Stimulated activated CD4-positive, alpha-beta T cell treated with anti-CD3 and anti-CD28 coated beads, Interleukin-4, amount 100 ng/mL, for 4 hours (primary cell): ENCODE measurements at regions not wholly inside any gene's neighbourhood (a gene's known extent, or its start where the extent isn't known, plus 50 kb on each side); places are given as distances from the start of the nearest gene placed in this dataset.

ENCODE experiments used
- DNase-seq, 2 experiments: peaks; one replicate each; pipeline ENCODE4 v3.0.0-alpha.2; 2020

GRCh38 chr4:124523816-124524215 lies 188.7 kb downstream of the ANKRD50 start:
- no peak for DNase-seq

- DNase-seq, result no peak
These were observed 187.0 kb downstream of the ANKRD50 start for GRCh38 chr4:124525524-124525923.

GRCh38 chr4:124526331-124526730 lies 186.2 kb downstream of the ANKRD50 start:
- DNase-seq, result no peak

DNA sequence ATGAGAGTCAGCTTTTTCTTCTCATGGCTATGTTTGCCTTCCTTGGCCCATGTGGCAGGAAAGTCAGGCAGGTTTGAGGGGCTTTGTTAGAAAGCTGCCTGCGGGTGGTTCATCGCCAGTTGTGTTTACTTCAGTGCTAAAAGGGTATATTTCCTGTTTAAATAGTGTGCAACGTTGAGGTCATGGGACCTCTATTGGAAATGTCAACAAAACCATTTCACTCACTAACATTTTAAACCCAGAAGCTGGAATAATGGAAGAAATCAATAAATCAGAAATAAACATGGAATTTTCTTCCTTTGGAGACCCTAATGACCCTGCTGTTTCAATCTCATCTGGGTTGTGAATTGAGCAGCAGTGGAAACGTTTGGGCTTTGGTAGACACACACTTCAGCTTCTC lies 185.8 kb downstream of the ANKRD50 start:
- no peak for DNase-seq

DNA sequence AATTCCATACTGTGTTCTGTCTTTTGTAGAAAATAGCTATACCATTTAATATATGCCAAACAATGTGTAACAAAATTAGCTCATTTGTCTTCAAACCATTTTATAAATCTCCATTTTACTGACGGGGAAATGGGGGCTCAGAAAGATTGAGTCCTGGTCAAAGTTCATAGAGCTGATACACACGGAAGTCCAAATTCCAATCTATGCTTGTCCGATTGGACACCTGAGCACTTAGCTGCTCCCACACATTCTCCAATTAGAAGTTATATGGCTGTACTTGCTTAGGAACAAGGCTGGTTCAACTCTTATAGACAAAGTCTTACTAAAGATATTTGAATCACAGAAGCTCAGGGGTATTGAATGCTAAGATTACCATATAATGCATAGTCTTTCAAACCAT lies 185.2 kb downstream of the ANKRD50 start:
- no peak for DNase-seq

DNA sequence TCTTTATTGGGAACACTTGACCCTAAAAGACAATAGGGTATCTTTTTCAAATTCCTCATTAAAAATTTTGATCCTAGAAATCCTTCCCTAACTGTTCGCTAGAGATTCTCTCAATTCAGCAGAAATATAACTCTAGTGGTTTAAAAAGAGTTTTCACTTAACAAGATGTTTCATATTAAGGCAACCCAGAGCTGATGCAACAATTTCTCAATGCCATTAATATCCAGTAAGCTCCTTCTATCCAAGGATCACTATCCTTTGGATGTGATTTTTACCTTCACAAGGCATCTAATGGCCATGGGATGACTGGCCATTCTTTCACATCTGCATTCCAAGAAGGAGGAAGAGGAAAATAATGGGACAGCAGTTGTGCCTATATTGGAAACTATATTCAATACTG lies 183.4 kb downstream of the ANKRD50 start:
- DNase-seq, result no peak

DNA sequence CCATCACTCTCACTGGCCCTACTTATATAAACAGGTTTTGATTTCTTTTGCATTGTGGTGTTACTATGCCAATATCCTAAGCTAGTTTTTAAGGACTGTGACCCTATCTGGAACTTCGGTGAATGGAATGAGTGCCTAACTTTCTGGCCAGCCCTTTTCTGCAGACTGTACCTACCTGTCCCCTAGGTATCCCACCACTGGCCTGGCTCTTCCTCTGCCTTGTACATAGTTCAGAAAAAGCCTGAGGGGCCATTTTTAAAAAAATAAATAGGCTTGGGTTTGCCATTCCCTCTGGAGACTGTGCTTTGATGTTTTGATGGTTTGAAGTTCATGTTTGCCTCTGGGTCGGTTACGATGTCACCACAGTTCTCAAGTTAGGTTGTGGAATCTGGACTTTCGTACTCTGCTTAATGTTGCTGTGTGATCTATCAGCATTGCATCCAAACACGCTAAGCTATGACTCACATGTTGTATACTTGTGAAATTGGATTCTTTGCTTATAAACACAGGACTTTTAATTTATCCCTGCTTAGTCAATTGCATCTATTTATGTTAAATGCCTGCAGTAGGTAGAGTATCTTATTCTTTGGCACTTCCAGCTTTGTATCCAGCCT lies 182.0 kb downstream of the ANKRD50 start:
- DNase-seq, result no peak

DNA sequence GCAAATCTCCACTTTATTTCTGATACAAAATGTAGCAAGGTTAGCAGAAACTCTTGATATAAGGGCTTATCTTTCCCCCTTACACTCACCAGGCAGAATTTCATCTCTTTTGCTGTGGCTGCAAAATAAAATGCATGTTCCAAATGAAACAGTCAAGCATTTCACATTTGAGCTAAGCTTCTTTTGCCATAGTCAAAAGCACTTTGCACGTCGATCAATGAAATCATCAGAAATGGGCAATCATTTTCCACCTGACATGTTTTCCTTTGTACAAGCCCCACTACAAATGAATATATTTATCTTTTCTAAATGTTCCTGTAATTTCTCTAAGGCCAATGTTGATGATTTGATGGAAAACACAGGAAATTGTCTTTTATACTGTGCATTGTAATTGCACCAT lies 178.4 kb downstream of the ANKRD50 start:
- DNase-seq, result no peak

GRCh38 chr4:124535003-124535402 lies 177.5 kb downstream of the ANKRD50 start:
- DNase-seq, result no peak

DNA sequence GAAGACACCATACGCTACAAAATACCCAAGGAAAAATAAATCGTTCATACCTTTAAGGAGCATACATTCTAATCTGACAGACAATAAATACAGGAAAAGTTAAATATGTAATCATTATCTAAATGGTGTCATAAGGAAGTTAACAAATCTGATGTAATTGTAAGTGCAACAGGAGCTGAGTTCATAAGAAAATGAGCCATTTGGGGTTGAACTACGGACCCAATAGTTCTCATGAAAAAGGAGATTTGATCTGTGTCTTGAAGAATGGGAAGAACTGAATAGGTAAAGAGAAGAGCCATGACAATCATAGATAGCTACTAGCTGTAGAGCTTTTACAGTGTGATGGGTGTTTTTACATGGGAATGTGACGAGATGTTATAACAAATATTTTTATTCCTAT lies 175.6 kb downstream of the ANKRD50 start:
- DNase-seq, result no peak

- no peak for DNase-seq
These were observed 174.6 kb downstream of the ANKRD50 start for GRCh38 chr4:124537971-124538370.

DNA sequence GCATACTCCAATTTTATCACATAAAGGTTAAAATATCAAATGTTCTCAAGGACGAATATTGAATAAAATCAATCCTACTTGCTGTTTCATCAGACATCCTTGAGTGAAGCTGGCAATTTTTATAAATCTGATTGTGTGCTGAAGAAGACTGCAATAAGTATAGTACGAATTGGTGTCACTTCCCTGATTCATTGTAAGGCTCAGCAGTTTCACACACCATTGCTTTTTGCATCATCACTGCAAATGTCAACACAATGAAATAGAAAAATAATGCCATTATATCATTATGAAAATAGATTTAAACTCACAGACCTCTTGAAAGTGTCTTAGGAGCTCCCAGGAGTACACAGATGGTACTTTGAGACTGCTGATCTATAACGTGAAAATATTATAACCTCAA lies 172.5 kb downstream of the ANKRD50 start:
- DNase-seq, result no peak

GRCh38 chr4:124541652-124542420 lies 170.7 kb downstream of the ANKRD50 start:
- no peak for DNase-seq

DNA sequence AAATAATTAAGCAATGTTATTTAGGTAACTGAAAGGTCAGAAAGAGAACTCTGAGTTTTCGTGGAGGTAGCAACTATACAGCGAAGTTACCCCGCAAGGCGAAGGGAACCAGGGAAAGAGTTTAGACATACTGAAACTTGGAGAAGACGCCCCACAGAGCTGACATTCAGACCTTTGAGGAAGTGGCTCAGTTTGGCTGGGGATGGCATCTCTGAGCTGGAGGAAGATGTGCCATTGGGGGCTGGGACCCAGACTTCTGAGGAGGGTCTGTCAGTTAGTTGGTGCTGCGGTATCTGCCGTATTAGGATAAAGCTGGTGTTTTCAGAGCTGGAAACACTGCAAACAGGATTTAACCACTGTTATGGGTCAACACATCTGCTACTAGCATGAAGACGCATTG lies 156.6 kb downstream of the ANKRD50 start:
- no peak for DNase-seq

DNA sequence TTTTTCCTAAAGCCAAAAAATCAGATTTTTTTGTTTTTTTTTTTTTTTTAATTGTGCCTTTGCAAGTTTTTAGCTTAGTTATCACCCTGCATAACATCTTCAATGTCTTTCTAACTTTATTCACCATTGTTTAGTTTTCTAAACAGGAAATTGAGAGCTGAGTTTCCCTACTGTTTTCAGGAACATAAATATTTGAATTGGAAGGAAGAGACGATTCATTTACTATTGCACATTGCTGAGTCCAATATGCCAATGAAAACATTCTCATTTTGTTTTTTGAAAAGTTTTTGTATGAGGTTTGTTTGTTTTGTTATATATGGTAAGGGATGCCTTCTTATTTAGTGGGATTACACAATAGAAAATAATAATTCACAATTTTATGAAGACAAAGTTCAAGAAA lies 148.4 kb downstream of the ANKRD50 start:
- DNase-seq, result no peak

DNA sequence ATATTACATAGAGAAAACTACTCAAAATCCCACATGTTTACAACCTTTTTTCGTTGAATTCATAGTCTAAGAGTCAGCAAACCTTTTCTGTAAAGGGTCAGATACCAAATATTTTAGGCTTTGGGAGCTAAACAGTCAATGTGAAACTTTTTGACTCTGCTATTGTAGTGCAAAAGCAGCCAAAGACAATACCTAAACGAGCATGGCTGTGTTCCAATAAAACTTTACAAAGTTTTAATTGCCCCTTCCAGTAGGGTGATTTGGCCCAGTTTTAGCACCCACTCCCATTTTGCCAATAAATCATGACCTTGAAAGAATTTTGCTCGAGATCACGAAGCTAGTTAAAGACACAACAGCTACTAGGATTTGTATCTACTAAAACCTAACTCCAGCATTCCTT lies 147.2 kb downstream of the ANKRD50 start:
- no peak for DNase-seq

DNA sequence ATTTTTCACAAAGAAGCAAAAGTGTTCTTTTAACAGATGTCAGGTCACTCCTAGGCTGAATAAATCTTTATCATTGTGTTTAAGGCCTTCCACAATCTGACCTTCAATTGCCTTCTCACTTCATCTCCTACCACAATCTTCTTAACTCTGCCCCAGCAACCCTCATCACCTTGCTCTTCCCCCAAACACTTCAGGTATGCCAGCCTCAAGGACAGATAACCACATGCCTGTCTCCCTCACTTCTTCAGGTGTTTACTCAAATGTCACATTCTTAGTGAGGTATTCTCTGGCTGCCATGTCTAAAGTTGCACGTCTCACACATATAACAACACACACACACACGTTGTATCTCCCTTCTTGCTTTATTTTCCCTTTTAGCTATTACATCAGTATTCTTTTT lies 146.5 kb downstream of the ANKRD50 start:
- DNase-seq, result no peak

DNA sequence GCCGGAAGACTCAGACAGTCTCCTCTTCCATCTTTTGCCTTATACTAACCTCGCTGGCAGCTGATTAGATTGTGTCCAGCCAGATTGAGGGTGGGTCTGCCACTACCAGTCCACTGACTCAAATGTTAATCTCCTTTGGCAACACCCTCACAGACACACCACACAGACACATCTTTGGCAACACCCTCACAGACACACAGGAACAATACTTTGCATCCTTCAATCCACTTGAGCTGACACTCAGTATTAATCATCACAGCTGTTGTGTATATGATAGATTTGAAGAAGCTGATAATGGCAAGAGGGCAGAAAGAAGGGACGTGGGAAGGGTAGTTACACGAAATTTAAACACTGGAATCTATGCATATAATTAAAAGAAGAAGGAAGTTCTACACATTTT lies 139.5 kb downstream of the ANKRD50 start:
- no peak for DNase-seq

DNA sequence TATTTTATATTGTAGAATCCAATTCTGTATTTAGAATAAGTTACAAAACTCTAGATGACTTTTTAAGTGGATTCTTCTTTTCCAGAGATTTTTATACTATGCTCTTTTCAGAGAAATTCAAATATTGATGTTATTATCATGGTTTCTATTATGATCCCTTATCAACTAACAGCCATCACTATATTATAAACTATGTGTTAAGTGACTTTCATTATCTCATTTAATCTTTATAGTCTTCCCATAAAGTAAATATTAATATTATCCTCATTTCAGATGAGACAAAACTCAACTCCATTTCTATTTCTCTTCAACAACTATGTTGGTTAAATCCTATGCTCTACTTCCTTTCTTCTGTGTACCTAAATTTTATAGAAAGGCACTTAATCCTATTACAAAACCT lies 132.6 kb downstream of the ANKRD50 start:
- no peak for DNase-seq

- DNase-seq, result no peak
These were observed 128.7 kb downstream of the ANKRD50 start for GRCh38 chr4:124583797-124584196.

DNA sequence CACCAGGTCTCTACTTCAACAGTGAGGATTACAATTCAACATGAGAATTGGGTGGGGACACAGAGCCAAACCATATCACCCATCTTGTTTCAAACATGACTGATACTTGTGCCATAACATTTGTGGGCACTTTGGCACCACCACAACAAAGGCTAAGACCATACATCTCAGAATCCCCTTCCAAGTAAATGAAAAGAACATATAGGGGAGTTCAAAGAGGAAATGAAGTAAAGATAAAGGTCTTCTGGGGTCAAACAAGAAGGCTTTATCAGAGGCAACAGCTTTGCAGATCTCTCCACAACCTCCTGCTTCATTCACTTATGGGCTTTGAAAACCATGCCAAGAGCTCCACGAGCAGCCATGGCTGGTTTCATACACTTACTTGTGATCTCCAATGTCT lies 122.7 kb downstream of the ANKRD50 start:
- no peak for DNase-seq

- DNase-seq, result no peak
These were observed 122.1 kb downstream of the ANKRD50 start for GRCh38 chr4:124590480-124590879.

- DNase-seq, result no peak
These were observed 120.9 kb downstream of the ANKRD50 start for GRCh38 chr4:124591637-124592036.

DNA sequence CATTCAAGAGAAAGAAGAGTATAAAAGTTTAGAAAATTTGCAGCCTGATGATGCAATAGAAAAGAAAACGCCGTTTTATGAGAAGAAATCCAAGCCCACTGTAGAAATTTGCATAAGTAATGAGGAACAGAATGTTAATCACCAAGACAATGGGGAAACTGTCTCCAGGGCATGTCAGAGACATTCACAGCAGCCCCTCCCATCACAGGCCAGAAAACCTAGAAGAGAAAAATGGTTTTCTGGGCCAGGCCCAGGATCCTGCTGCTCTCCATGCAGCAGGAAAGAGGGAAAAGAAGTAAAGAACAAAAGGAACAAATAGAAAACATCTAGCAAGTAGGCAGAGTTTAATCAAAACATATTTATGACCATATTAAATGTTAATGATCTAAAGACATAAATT lies 119.0 kb downstream of the ANKRD50 start:
- DNase-seq, result no peak

DNA sequence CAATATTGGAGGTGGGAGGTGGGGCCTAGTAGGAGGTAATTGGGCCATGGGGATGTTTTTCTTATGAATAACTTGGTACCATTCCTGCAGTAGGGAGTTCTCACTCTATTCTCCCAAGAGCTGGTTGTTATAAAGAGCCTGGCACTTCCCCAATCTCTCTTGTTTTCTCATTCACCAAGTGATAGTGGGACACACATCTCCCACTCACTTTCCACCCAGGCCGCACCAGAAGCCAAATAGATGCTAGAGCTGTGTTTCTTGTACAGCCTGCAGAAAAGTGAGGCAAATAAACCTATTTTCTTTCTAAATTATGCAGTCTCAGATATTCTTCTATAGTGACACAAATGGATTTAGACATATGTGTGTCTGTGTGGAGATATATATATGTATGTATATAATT lies 117.6 kb downstream of the ANKRD50 start:
- DNase-seq, result no peak
